HG03460 (cell line): ENCODE measurements at regions not wholly inside any gene's neighbourhood (a gene's known extent, or its start where the extent isn't known, plus 50 kb on each side); places are given as distances from the start of the nearest gene placed in this dataset.

Experiments
- ATAC-seq: cut with Tn5 transposase; IDR thresholded peaks from one replicate; pipeline ENCODE4 v1.9.1; 2021; ENCODE audit not compliant: unreplicated experiment

DNA sequence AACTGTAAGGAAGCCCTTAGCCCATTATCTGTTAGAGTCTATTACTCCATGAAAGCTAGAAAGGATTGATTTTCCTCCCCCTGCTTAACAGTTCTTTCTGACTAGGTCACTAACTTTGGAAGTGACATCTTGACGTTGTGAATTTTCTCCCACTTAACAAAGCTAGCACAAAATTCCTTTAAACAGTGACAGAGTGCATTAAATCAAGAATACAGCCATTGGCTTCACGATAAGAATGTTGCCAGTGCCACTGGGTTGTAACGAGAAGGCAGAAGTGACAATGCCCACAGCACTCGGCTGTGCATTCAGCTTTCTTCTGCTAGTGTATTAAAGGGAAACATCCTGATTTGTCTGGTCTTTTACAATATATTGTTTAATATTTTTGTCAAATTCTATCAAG lies 182.7 kb upstream of the DTNBP1 start:
- no peak for ATAC-seq

DNA sequence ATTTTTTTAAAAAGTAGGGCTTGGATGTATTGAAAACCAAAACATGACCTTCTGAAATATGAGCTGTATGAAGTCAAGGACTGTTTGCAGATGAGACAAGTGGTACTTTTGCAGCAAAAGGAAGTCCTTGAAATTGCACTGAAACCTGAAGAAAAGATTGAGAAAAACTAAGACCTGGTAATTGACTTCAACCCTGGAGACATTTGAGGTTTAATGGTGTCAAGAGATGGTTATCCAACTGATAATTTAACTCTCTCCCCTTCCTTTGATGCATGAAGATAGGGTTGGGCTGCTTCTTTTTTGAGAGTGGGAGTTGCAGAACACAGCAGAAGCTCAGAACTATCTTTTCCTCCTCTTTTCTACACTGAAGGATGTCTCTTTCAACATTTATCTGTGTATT lies 180.9 kb upstream of the DTNBP1 start:
- no peak for ATAC-seq

DNA sequence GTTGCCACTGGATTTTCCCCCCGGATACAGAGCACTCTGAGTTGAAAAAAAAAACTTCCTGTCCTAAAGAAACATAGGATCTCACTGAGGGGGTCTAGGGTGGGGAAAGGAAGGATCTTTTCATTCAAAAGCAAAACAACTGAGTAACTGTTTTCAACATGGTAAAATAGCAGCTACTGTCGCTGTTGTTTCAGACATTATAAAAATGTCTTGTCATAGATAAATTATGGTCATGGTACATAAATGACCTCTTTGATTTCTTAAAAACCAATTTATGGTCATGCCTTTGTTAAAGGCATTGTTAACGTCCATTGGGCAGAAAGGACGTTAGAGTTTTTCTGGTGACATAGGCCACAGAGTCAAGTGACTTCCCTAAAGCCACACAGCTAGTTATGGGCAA lies 180.4 kb upstream of the DTNBP1 start:
- ATAC-seq: no peak

DNA sequence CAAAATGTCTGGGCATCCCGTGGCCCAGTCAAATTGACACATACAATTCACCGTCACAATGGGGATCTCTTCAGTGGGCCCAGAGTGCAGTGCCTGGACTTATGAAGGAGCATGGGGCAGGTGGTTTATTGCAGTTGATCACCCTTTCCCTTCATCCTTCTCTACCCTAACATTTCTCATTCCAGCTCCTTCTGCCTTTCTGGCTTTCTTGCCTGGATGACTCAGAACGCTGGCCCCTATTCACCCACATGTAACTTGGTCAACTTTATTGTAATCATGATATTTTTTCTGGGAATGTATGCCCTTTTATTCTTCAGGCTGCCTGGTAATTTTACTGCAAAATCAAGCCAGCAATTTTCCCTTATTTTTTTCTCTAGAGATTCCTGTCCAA lies 179.9 kb upstream of the DTNBP1 start:
- ATAC-seq: no peak

DNA sequence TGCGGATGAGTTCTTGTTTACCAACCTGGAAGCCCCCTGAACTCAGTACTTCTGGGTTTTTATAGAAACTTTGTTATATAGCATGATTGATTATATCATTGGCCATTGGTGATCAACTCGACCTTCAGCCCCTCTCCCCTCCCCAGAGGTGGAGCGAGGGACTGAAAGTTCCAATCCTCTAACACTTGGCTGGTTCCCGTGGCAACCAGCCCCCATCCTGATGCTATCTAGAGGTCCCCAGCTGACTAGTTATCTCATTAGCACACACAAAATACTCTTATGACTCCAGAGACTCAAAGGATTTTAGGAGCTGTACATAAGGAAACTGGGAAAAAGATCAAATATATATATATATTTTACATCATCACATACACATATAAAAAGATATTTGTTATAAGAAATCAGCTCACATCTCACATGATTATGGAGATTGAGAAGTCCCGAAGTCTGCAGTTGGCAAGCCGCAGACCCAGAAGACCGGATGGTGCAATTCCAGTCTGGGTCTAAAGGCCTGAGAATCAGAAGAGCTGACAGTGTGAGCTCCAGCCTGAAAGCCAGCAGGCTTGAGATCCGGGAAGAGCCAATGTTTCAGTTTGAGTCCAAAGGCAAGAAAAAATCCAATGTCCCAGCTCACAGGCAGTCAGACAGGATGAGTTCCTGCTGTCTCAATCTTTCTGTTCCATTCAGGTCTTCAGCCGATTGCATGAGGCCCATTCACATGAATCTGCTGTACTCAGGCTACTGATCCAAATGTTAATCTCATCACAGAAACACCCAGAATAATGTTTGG lies 179.3 kb upstream of the DTNBP1 start:
- no peak for ATAC-seq

DNA sequence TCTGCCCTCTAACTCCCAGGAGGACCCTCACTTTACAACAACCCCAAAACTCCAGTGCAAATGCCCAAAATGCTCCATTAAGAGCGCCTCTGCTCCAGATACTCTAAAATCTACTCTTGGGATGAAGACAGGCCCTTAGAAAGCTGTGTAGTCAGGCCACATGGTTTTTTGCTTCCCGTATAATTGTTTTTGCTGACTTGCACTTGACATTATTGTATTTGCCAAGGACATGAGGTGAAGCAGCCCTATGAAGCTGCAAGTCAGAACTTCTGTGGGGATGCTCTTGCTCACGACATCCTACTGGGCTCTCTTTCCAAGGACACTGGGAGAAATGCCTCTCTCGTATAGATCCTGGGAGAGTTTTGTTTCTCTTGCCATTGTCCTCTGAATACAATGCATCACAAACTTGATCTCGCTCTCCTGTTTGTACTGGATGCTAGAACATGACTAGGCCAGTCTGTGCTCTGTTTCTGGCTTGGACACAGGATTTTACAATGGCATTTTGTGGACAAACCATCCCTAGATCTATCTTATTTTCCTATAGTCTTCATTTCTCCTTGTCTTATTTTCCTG lies 177.2 kb upstream of the DTNBP1 start:
- ATAC-seq: no peak

DNA sequence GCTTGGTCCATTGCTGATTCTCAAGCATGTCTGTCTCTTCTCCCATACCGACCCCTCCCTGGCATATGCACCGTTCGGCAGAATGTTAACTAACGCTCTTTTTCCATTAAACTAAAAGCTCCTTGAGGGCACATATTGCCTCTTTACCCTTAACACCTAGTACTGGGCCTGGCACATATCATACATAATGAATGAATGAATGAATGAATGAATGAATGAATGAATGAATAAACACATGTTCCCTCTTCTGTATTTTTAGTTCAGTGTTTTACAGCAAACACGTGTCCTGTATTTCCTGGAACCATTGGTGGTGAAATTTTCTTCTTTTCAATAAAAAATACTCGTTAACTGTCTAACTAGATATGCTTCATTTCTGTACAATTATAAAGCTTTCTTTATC lies 174.4 kb upstream of the DTNBP1 start:
- no peak for ATAC-seq

DNA sequence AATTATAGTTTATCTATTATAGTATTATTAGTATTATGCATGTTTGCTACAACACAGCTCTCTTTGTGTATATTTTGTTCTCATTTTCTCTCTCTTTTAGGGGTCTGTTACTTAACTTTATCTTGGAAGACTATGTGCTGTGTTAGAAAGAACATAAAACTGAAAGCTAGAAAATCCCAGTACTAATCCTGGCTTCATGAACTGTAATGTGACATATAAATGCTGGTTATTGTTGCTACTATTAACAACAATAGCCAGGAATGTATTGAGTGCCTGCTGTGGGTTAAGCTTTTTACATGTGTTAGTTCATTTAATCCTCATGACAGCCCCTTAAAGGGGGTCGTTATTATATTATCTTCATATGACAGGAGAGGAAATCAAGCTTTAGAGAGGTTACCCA lies 170.0 kb upstream of the DTNBP1 start:
- ATAC-seq: no peak

DNA sequence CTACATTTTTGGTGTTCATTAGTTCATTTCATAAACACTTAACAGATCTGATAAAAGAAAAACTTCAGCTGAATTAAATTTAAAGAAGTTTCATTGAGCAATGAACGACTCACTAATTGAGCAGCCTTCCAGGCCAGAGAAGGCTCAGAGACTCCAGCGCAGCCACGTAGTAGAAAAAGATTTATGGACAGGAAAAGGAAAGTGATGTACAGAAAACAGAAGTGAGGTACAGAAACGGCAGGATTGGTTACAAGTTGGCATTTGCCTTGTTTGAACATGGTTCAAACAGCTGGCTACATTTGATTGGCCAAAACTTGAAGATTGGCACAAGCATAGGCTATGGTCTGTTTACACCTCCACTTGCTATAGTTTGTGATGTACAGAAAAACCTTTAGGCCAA lies 166.3 kb upstream of the DTNBP1 start:
- ATAC-seq: no peak

DNA sequence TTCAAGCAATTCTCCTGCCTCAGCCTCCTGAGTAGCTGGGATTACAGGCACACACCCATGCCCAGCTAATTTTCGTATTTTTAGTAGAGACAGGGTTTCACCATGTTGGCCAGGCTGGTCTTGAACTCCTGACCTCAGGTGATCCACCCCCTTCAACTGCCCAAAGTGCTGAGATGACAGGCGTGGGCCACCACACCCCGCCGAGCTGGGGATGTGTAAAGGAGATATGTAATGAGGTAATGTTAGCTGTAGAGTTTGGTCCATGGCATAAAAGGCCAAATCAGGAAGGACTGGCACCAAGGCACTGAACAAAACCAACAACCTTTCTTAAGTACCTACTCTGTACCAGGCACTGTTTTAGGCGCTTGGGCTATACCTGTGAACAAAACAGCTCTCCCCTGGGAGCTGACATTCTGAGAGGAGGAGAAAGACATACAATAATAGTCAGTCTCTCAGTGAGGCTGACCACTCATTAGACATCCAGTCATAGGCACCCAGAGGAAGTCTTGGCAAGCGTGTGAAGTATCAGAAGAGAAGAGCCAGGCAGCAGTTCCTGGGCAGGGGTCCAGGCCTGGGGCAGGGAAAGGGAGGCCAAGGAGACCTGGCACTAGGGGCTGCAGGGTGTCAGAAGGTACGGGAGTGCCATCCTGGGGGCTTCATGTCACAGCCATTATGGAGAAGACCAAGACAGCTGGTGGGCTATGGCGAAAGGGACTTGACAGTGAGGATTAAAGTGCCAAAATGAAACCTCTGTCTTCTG lies 164.8 kb upstream of the DTNBP1 start:
- no peak for ATAC-seq

DNA sequence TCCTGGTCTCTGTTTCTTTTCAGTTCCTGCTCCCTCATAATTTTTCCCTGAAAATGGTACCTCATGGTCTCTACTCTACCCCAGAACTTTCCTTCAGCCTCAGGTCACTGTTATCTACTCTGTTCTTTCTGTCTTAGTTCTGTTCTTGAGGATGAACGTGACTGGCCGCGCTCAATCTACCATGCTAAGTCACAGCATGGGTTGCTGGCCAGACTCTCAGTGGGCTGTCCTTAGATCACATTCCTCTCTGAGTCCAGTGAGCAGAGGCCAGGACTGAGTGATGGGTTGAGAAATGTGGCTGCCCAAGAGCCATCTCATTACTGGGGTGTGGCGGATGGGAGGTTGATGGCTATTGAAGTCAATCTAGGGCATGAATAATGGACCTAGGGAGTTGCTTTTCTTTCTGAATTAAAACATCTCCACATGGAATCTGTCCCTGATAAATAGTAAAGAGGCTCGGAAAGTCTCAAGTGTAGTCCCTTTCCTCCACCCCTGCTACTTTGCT lies 164.0 kb upstream of the DTNBP1 start:
- no peak for ATAC-seq

DNA sequence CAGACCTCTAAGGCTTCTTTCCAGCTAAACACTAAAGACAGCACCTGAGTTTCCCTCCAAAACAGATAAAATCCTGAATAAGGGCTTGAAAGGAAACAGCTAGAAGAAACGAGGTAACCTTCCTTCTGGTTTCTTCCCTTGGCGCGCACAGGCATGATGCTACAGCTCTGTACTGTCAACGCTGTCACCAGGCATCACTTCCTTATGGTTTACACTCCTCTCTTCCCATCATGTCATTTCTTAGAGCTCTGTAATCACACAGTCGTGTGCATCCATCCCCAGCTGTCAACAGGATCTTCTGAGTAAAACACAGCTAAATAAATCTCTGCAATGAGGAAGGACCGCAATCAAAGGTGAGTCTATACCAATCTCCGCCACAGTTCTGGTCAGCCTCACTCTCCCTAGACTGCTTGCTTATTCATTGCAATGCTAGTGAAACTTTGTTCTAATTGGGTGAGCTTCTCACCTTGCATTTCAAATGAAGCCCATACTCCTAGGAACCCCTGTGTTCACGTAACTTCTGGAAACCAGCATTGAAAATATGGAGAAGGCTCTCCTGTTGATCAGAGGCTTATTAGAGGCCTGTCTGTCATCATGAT lies 162.6 kb upstream of the DTNBP1 start:
- ATAC-seq: no peak

DNA sequence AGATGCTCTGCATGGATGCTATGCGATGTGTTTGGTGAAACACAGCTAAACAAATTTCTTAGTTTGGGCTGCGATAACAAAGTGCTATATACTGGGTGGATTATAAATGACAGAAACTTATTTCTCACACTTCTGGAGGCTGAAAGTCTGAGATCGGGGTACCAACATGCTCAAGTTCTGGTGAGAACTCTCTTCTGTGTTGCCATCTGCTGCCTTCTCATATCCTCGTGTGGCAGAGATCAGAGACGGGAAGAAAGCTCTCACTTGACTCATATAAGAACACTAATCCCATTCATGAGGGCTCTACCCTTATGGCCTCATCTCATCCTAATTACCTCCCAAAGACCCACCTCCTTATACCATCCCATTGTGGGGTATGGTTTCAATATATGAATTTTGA lies 162.0 kb upstream of the DTNBP1 start:
- ATAC-seq: no peak

DNA sequence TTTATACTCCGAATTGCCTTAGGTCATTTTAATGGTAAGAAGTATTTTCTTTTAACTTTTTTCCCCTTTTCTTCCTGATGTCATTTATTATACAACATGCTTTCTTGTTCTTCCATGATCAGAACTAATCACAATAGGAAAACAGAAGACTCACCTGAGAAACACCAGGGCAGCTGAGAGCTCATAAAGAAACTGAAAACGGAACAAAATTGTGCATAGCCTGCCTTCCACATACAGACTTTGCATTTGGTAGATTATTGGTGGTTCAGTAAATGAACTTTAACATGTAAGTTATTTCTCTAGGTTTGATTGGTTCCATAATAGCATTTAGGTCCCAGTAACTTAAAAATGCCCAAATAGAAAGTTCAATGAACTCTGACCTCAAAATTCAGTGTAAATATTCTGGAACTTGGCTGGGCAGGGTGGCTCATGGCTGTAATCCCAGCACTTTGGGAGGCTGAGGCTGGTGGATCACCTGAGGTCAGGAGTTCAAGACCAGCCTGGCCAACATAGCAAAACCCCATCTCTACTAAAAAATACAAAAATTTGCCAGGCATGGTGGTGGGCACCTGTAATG lies 161.1 kb upstream of the DTNBP1 start:
- peak; percentile 85 for ATAC-seq

DNA sequence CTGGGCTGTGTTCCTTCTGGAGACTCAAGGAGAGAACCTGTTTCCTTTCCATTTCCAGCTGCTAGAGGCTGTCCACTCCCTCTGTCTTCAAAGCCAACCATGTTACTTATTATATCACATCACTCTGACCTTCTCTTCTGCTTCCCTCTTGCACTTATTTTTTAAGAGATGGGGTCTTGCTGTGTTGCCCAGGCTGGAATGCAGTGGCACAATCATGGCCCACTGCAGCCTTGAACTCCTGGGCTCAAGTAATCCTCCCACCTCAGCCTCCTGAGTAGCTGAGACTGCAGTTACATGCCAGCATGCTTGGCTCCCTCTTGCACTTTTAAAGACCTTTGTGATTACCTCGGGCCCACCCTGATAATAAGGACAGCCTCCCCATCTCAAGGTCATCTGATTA lies 160.0 kb upstream of the DTNBP1 start:
- ATAC-seq: no peak

DNA sequence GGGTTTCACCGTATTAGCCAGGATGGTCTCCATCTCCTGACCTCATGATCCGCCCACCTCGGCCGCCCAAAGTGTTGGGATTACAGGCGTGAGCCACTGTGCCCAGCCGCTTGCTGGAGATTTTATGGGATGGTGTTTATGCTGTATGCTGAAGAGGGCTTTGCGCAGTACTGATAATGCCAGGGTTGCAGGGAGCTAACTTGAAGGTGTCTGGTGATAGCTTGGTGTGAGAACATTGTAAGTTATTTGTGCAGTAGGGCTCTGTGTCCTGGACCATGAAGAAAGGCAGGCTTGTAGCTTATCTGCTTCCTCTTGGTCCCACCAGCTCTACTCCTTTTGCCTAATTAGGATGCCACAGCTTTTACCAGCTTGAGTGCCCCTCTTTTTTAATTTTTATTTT lies 157.0 kb upstream of the DTNBP1 start:
- ATAC-seq: no peak

DNA sequence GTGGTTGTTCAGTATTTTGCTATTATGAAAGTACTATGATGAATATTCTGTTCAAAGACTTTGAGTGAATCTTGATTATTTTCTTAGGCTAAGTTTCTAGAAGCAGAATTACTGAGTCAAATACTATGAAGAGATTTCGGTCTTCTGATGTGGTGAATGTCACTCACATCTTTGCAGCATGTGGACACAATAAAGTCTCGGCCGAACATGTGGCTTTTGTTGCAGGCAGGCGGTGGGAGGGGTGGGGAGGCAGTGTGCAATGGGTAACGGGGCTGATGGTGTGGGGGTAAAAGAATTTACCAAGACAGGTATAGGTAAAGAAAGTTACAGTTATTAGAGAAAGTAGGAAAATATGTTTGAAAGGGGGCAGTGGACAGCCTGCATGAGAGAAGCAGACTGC lies 156.4 kb upstream of the DTNBP1 start:
- no peak for ATAC-seq

DNA sequence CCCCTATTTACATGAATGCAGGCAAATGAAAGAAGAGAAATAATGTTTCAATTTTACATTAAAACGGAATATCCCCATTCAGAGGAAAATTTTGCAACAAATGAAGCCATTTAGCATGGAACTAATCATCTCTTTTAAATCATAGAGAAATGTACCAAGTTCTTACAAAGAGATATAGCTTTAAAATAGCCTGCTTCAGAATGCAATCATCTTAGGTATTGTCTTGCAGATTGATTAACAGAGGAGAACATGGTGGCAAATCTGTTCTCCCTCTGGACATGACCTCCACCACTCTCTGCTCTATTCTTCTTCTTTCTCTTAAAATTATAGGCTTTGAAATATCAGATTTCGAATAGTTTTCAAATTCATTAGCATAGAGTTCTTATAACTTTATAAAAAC lies 155.7 kb upstream of the DTNBP1 start:
- ATAC-seq: no peak

DNA sequence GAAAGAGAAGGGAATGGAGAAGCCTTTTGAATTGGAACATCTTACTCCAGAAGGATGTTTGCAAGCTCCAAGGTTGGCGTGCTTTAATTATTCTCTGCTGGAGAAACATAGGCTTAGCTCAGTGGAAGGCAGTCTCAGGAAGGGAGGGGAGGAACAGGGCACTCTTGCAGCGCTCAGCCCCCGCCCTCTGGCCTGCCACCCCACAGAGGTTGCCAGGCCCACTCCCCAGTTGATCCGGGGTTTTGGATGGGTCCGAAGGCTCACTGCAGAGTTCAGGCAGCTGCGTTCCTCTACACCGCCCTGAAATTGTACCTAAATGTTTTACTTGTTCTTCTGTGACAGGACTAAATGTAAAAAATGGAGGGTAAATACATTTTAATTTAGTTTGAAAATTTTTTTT lies 155.2 kb upstream of the DTNBP1 start:
- no peak for ATAC-seq

DNA sequence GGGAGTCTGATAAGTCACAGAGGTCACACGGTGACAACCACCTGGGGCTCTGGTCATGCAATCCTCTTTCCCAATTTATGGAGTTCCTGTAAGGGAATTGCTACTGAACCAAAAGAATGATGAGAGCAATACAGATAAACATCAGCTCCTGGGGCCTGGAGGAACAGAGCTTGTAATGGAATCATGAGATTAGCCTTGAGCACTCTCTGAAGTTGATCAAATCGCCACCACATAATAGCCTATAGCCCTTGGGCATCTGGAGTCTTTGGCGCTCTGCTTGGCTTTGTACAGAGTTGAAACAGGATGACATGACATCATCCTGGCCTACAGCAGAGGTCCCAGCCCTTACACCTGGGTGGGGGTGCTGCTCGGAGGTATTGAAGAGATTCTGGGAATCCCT lies 154.3 kb upstream of the DTNBP1 start:
- ATAC-seq: no peak

DNA sequence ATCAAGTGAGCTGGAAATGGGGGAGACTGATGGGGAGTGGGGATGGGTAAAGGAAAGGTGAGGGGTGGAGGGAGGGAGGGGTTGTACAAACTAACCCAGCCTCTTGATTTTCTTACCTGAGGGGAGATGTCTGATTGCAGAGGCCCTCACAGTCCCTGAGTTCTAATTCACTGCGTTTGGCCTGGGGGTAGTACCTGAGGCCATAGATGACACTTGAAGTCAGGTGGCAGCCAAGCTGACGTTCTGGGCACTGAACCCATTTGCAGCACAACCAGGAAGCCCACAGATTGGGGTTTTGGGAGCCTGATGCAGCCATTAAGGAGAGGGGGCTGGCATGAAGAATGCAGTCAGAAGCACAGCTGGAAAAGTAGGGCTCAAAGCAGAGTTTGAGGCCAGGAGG lies 153.8 kb upstream of the DTNBP1 start:
- no peak for ATAC-seq
